IMR-90 (cell line): ENCODE measurements at regions not wholly inside any gene's neighbourhood (a gene's known extent, or its start where the extent isn't known, plus 50 kb on each side); places are given as distances from the start of the nearest gene placed in this dataset.

Experiments used
- CTCF ChIP-seq: conservative IDR thresholded peaks from 2 replicates; pipeline ENCODE4 v1.5.1; 2012; ENCODE audit warnings: mild to moderate bottlenecking, low read depth, low read length, improper control_type of control experiment
- ELK1 ChIP-seq: fragments of 150-350 bp; IDR thresholded peaks from 2 replicates; pipeline ENCODE4 v1.6.1; 2016; ENCODE audit warnings: low read depth, mild to moderate bottlenecking, low read length, moderate library complexity, borderline replicate concordance
- FOS ChIP-seq: fragments of 150-350 bp; IDR thresholded peaks from 2 replicates; pipeline ENCODE4 v1.6.1; 2016; ENCODE audit warnings: low read depth, low read length
- MAZ ChIP-seq: IDR thresholded peaks from 2 replicates; pipeline ENCODE4 v1.6.1; 2012; ENCODE audit warnings: low read depth, mild to moderate bottlenecking, low read length, improper control_type of control experiment, moderate library complexity, borderline replicate concordance
- MXI1 ChIP-seq: IDR thresholded peaks from 2 replicates; pipeline ENCODE4 v1.6.1; 2012; ENCODE audit warnings: low read depth, mild to moderate bottlenecking, low read length, moderate library complexity, borderline replicate concordance
- NFE2L2 ChIP-seq: fragments of 150-350 bp; IDR thresholded peaks from 2 replicates; pipeline ENCODE4 v1.6.1; 2016; ENCODE audit warnings: low read depth, mild to moderate bottlenecking, low read length
- POLR2A ChIP-seq: IDR thresholded peaks from 2 replicates; pipeline ENCODE4 v1.6.1; 2012; ENCODE audit warnings: mild to moderate bottlenecking, low read depth, low read length
- RAD21 ChIP-seq: IDR thresholded peaks from 2 replicates; pipeline ENCODE4 v1.6.1; 2012; ENCODE audit warnings: low read length, improper control_type of control experiment
- RCOR1 ChIP-seq: IDR thresholded peaks from 2 replicates; pipeline ENCODE4 v1.6.1; 2012; ENCODE audit warnings: mild to moderate bottlenecking, low read length, improper control_type of control experiment; ENCODE audit not compliant: insufficient replicate concordance
- RFX5 ChIP-seq: IDR thresholded peaks from 2 replicates; pipeline ENCODE4 v1.8.0; 2012; ENCODE audit warnings: low read depth, mild to moderate bottlenecking, low read length, moderate library complexity
- USF2 ChIP-seq: fragments of 150-350 bp; IDR thresholded peaks from 2 replicates; pipeline ENCODE4 v1.6.1; 2017; ENCODE audit warnings: mild to moderate bottlenecking, antibody characterized with exemption, low read length, low read depth

- TF ChIP-seq RAD21 (no peak), CTCF (no peak), POLR2A (no peak), RCOR1 (no peak), MXI1 (no peak), RFX5 (no peak), USF2 (no peak), MAZ (no peak), FOS (no peak), ELK1 (no peak), NFE2L2 (no peak)
Observed at GRCh38 chr6:4356899-4357659, 221.7 kb upstream of the ECI2 start.
